Activated T-cell treated with anti-CD3 and anti-CD28 coated beads, Interleukin-2, amount 50 U/mL, for 72 hours (primary cell): ENCODE measurements at regions not wholly inside any gene's neighbourhood (a gene's known extent, or its start where the extent isn't known, plus 50 kb on each side); places are given as distances from the start of the nearest gene placed in this dataset.
A peak's percentile ranks its signal among the peaks of the same experiment; 100 is the strongest.
"Not testable (repeated sequence)": the region's sequence is repeated elsewhere in the genome, so short reads cannot be mapped to it uniquely, and the experiment has no call there.

ENCODE experiments used
- ATAC-seq, 2 donors: fragments of 150-1000 bp; cut with Tn5 transposase; replicated peaks in 1 of 2; 2 replicates each; pipeline ENCODE4 v1.10.0; 2021; ENCODE audit warnings: moderate library complexity in 2 of 2, mild to moderate bottlenecking in 1 of 2
- DNase-seq, 2 donors: peaks; one replicate each; pipeline ENCODE4 v3.0.0; 2021 to 2022; ENCODE audit warnings: mixed read lengths in 1 of 2
- H3K27ac Mint-ChIP-seq: one replicate; pipeline ENCODE4 v1.8.0; 2022; ENCODE audit warnings: mild to moderate bottlenecking, moderate library complexity, mixed read lengths
- H3K27me3 Mint-ChIP-seq: one replicate; pipeline ENCODE4 v1.8.0; 2022; ENCODE audit warnings: low read depth, mixed read lengths
- H3K36me3 Mint-ChIP-seq, 2 donors: one replicate each; pipeline ENCODE4 v1.8.0; 2022; ENCODE audit warnings: mixed read lengths in 2 of 2, mild to moderate bottlenecking in 1 of 2; ENCODE audit not compliant: insufficient read depth in 2 of 2
- H3K4me1 Mint-ChIP-seq: one replicate; pipeline ENCODE4 v1.8.0; 2022; ENCODE audit warnings: low read depth, mixed read lengths
- H3K4me3 Mint-ChIP-seq, 2 donors: one replicate each; pipeline ENCODE4 v1.8.0; 2022; ENCODE audit warnings: mild to moderate bottlenecking in 2 of 2, mixed read lengths in 2 of 2, moderate library complexity in 2 of 2
- H3K9me3 Mint-ChIP-seq, 2 donors: one replicate each; pipeline ENCODE4 v1.8.0; 2022; ENCODE audit warnings: mixed read lengths in 2 of 2

DNA sequence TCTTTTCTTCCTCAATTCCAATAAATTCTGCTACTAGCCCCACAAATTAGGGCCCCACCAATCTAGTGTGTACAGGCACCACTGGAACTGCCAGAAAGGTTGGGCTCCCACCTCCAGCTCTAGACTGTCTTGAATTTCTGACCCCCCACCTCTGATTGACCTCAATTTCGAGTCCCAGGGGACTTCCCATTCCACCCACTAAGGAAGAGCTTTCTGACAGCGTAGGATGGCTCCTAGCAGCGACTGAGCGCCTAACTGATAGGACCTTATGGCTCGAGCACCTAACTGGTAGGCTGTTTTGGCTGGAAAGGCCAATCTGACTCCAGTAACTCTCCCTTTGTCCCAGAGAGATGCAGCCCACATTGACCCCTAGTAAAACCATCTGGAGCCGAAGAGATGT, 171.6 kb upstream of the ZNF184 start:
- DNase-seq (no peak), ATAC-seq (no peak)
- H3K27ac Mint-ChIP-seq = no peak overlapping the region
- peaks cover 0 to 2% of the 10 kb centered on the region in 2 donors for H3K36me3 Mint-ChIP-seq
- H3K27me3 Mint-ChIP-seq = peaks cover 57% of the 10 kb centered on the region
- no peaks in the 10 kb centered on the region for H3K4me1 Mint-ChIP-seq
- no peak overlapping the region for H3K4me3 Mint-ChIP-seq
- no peaks in the 10 kb centered on the region for H3K9me3 Mint-ChIP-seq

DNA sequence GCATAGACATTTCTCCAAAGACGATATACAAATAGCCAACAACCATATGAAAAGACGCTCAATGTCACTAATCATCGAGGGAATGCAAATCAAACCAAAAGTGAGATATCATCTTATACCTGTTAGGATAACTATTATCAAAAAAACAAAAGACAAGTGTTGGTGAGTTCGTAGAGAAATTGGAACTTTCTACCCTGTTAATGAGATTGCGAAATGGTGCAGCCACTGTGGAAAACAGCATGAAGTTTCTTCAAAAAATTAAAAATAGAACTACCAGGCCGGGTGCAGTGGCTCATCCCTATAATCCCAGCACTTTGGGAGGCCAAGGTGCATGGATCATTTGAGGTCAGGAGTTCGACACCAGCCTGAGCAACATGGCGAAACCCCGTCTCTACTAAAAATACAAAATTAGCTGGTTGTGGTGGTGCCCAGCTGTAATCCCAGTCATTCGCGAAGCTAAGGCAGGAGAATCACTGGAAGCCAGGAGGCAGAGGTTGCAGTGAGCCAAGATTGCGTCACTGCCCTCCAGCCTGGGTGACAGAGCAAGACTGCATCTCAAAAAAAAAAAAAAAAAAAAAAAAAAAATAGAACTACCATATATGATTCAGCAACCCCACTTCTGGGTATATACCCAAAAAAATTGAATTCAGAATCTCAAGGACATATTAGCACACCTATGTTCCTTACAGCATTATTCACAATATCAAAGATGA, 170.0 kb upstream of the ZNF184 start:
- ATAC-seq = no peak
- Mint-ChIP-seq H3K4me3 (no peak overlapping the region), H3K27ac (no peak overlapping the region), H3K9me3 (no peaks in the 10 kb centered on the region), H3K36me3 (peaks cover 0 to 2% of the 10 kb centered on the region in 2 donors), H3K27me3 (peaks cover 44% of the 10 kb centered on the region), H3K4me1 (no peaks in the 10 kb centered on the region)
- DNase-seq = no peak

DNA sequence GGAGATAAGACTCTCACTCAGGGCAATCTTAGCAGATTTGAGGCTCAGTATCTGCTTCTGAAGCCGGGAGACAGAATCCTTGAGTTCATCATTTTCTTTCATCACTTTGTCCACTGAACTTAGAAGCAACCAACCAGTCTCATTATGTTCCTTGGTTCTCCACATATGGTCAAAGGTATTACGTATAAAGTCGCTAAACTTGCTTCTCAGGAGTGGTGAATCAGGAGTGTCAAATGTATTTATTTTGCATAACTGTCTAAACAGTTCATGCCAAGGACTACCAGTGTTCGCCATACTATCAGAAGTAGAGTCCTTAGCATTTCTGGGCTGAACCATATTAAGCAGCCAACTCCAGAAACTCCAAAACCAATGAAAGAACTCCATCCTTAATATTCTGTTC, 163.0 kb upstream of the ZNF184 start:
- ATAC-seq, H3K36me3 Mint-ChIP-seq, H3K9me3 Mint-ChIP-seq, H3K27ac Mint-ChIP-seq, H3K4me1 Mint-ChIP-seq, H3K4me3 Mint-ChIP-seq, DNase-seq: not testable (repeated sequence)
- H3K27me3 Mint-ChIP-seq = peaks cover 58% of the 10 kb centered on the region

DNA sequence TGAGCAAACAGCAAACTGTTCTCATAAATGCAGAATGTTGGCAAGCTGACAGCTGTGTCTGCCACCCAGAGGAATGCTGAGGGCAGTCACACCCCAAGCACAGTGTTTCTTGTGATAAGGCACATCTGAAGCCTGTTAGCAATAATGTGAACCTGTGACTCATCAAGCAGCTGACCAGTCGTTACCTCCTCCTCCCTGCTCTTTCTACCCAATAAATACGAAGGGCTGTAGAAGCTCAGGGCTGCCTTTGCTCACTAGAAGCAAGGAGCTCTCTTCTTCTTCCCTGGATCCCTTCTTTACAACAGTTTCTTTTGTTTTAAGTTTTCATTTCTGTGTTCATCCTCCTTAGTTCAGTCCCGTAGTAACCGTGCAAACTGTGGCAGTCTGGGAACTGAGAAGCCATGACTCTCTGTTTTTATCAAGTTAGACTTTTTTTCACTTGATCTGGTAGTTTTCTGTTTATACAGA, 160.3 kb upstream of the ZNF184 start:
- not testable (repeated sequence) for DNase-seq, H3K9me3 Mint-ChIP-seq, ATAC-seq, H3K4me3 Mint-ChIP-seq, H3K27ac Mint-ChIP-seq, H3K36me3 Mint-ChIP-seq
- Mint-ChIP-seq H3K4me1 (peaks cover 12% of the 10 kb centered on the region), H3K27me3 (peaks cover 84% of the 10 kb centered on the region)

DNA sequence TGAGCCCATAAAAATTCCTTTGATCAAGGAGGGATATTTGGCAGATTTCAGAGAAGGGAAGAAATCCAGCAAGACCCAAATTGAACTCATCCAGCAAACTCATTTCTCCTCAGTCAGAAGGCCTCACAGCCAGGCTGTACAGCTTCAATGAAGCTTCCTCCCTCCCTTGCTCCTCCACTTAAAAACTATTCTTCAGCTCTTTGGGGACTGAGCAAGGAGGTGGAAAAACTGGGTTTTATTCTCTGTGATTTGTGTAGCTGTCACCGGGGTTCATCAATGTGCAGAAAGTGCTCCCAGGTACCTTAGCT, 158.7 kb upstream of the ZNF184 start:
- peaks cover 80% of the 10 kb centered on the region for H3K27me3 Mint-ChIP-seq
- peaks cover 2 to 4% of the 10 kb centered on the region in 2 donors for H3K9me3 Mint-ChIP-seq
- H3K36me3 Mint-ChIP-seq = peaks cover 3 to 4% of the 10 kb centered on the region in 2 donors
- H3K4me1 Mint-ChIP-seq = peaks cover 12% of the 10 kb centered on the region
- peak overlapping the region; percentile 89 for H3K4me3 Mint-ChIP-seq
- ATAC-seq = peak; percentile 42 to 43
- peak overlapping the region; percentile 94 for H3K27ac Mint-ChIP-seq
- no peak for DNase-seq

DNA sequence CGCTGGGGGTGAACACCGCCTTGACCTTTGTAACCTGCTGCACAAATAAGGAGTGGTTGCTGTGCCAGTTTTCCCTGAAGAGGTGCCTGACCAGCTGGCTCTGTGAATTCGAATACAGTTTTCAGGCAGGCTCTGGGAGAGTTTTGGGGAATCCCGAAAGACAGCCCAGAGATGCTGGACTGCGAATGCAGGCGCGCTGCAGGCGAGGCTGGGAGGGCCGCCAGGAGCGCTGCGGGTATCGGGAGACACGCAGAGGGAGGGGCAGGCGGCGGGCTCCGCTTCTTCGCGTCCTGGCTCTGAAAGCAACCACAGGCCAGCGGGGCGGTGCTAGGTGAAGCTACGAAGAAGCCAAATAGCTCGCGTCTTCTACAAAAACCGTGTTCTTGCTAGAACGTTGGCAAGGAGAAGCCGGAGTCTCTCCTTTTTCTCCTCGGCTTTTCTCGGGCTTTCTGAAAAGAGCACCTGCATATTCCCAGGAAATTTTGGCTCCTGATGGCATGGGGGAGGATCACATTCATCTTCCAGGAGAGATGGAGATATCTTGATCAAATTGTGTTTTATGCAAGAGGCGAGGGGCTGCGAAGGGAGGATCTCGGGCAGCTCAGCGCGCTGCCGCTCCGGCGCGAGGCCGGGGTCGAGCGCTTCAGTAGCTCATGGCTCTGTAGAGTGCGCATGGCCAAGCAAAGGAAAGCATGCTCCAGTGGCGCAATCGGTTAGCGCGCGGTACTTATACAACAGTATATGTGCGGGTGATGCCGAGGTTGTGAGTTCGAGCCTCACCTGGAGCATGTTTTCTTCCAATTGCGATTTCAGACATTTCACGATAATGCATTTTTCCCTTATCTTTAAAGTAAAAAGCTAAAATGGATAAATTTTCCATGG, 158.1 kb upstream of the ZNF184 start:
- Mint-ChIP-seq H3K4me3 (peak overlapping the region; percentile 89), H3K36me3 (peaks cover 3 to 4% of the 10 kb centered on the region in 2 donors), H3K4me1 (peaks cover 12% of the 10 kb centered on the region), H3K9me3 (peaks cover 2 to 4% of the 10 kb centered on the region in 2 donors), H3K27ac (peak overlapping the region; percentile 94), H3K27me3 (peaks cover 74% of the 10 kb centered on the region)
- ATAC-seq (peak; percentile 87 to 92), DNase-seq (peak; percentile 61 to 62)

DNA sequence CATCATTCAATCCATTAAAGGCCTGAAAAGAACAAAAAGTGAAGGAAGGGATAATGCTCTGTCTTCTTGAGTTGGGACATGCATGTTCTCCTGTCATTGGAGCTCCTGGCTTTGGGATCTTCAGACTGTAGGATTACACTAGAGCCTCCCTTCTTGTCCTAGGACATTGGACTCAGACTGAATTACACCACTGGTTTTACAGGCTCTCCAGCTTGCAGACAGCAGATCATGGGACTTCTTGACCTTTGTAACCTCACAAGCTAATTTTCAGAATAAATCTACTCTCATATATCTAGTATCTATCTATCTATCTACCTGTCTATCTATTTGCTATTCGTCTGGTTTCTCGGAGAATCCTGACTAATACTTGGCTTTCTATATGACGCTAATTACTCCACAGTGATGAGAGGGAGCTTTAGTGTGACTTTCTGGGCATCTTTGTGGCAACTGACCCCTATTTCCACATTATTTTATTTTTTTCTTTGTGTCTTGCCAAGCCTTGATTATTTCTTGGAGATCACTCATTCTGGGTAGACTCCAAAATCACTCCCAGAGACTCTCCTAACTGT, 151.9 kb upstream of the ZNF184 start:
- no peak for ATAC-seq

DNA sequence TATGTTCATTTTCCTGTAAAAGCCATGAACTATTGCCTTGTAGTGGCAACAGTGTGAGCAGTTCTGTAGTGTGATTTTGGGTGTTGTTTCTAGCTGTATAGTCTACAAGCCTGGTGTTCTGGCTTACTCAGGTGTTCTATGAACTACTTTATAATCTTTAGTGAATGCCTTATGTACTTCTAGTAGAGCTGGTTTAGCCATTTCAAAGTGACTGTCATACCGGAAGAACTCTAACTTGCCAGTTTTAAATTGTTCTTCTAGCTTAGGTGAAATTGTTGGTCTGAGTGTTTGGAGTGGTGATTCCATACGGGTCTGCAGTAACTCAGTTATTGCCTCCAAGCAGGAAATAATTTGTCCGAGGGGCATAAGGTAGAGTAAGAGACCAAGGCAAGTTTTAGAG, 150.2 kb upstream of the ZNF184 start:
- Mint-ChIP-seq H3K27ac (no peak overlapping the region), H3K4me3 (no peak overlapping the region), H3K4me1 (peaks cover 3% of the 10 kb centered on the region), H3K9me3 (no peaks in the 10 kb centered on the region), H3K27me3 (peaks cover 67% of the 10 kb centered on the region), H3K36me3 (peaks cover 0 to under 1% of the 10 kb centered on the region in 2 donors)
- no peak for ATAC-seq
- no peak for DNase-seq

More for the DNA sequence above, 151.9 kb upstream of the ZNF184 start:
- H3K4me1 Mint-ChIP-seq = no peaks in the 10 kb centered on the region
- DNase-seq = no peak
- no peak overlapping the region for H3K4me3 Mint-ChIP-seq
- H3K9me3 Mint-ChIP-seq = no peaks in the 10 kb centered on the region
- no peaks in the 10 kb centered on the region for H3K36me3 Mint-ChIP-seq
- H3K27ac Mint-ChIP-seq = no peak overlapping the region
- H3K27me3 Mint-ChIP-seq = peaks cover 70% of the 10 kb centered on the region

DNA sequence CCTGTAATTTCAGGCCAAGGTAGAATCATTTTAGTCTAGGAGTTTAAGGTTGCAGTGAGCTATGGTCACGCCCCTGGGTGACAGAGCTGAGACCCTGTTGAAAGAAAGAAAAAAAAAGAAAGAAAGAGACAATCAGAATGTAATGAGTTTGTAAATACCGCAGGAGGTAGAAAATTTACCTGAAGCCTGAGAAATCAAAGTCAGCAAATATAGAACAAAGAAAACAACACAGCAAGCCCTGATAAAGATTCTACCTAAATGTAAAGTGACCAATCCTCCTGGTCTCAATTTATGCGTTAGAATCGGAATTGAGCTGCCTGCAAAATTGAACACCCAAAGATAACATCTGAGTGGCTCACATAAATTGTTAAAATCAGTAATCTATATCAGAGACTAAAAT, 146.5 kb upstream of the ZNF184 start:
- no peak for DNase-seq
- Mint-ChIP-seq H3K4me1 (peaks cover 21% of the 10 kb centered on the region), H3K9me3 (no peaks in the 10 kb centered on the region), H3K27ac (no peak overlapping the region), H3K36me3 (peaks cover 0 to 2% of the 10 kb centered on the region in 2 donors), H3K4me3 (no peak overlapping the region), H3K27me3 (peaks cover 74% of the 10 kb centered on the region)
- ATAC-seq = no peak

DNA sequence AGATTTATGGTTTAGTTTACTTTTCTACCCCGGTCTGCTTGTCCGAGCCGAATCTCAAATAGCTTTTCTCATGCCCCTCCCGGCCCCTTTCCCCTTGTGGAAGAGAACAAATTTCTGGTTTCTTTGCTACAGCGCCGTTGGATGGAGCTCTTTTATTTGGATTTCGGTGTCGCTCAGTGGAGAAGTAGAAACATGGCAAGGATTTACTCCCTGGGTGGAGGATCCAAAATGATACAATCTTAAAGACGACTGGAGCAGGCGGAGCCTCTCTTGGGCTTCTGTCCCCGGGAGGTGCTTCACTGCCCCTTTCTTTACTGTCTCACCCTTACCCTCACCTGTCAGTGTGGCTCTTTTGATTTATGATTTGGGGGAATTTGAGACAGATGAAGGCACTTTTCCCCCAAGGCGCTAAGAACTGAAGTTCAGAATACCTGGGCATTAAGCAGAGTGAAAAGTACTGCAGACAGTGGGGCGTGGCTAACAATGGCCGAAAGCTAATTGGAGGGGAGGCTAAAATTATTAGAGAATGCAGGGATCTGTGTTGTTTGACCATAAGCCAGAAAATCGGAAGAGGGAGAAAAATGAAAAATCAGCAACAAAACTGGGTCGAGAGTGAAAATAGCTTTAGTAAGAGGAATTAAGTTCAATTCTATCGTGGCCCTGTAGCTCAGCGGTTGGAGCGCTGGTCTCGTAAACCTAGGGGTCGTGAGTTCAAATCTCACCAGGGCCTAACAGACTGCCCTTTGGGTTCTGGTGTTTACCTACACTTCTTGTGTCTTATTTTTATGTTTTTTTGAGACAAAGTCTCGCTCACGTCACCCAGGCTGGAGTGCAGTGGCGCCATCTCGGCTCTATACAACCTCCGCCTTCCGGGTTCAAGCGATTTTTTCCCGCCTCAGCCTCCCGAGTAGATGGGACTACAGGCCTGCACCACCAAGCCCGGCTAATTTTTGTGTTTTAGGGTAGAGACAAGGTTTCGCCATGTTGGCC, 145.1 kb upstream of the ZNF184 start:
- peak overlapping the region; percentile 60 for H3K27ac Mint-ChIP-seq
- H3K9me3 Mint-ChIP-seq = no peaks in the 10 kb centered on the region
- DNase-seq (no peak), ATAC-seq (no peak)
- H3K27me3 Mint-ChIP-seq = peaks cover 69% of the 10 kb centered on the region
- H3K4me1 Mint-ChIP-seq = peaks cover 21% of the 10 kb centered on the region
- peak overlapping the region; percentile 81 to 84 for H3K4me3 Mint-ChIP-seq
- peaks cover 0 to 2% of the 10 kb centered on the region in 2 donors for H3K36me3 Mint-ChIP-seq

DNA sequence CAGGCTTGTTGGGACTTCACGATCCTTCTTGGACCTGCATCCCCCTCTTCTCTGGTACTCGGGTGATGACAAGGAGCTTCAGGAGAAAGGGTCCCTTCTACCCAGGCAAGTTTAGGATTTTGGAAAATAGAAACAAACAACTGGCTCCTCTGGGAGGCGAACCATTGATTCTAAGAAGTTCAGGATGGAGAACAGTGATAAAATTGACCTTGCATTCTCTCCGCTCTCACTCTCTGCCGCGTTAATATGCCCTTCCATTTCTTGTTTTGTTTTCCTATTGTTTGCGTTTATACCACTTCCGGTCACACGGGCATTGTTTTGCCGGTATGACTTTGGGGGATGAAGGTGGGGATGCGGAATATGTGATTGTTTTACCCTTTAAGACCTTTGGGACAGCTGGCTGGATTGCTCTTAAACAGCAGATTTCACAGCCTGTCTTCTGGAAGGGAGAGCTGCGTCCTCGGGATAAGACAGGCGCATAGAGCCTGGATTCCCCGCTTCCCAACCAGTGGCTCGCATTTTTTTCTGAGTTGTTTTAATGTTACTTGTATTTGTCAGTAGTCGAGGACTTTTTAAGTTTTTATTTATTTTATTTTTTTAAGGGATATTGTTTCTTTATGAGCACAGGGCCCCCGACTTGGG, 144.3 kb upstream of the ZNF184 start:
- H3K27ac Mint-ChIP-seq = no peak overlapping the region
- H3K27me3 Mint-ChIP-seq = peaks cover 61% of the 10 kb centered on the region

More for the DNA sequence above, 144.3 kb upstream of the ZNF184 start:
- Mint-ChIP-seq H3K9me3 (no peaks in the 10 kb centered on the region), H3K4me1 (peaks cover 21% of the 10 kb centered on the region), H3K4me3 (peak overlapping the region; percentile 81 to 84), H3K36me3 (peaks cover 0 to 2% of the 10 kb centered on the region in 2 donors)
- ATAC-seq = no peak
- no peak for DNase-seq
